Smooth muscle cell (in vitro differentiated cells): ENCODE measurements at regions not wholly inside any gene's neighbourhood (a gene's known extent, or its start where the extent isn't known, plus 50 kb on each side); places are given as distances from the start of the nearest gene placed in this dataset.
A peak's percentile ranks its signal among the peaks of the same experiment; 100 is the strongest.

Source experiments
- DNase-seq: peaks from one replicate; lab custom pipeline; 2025; ENCODE audit not compliant: unreplicated experiment; lab: John Stamatoyannopoulos, UW
- H2AFZ ChIP-seq: fragments of 200-600 bp; sonication (generic); 2 replicates; pipeline ENCODE4 v1.6.0; 2016; ENCODE audit warnings: antibody characterized with exemption, low read depth, mild to moderate bottlenecking
- H3F3A ChIP-seq: fragments of 200-600 bp; sonication (generic); 2 replicates; pipeline ENCODE4 v1.6.0; 2017; ENCODE audit warnings: antibody characterized with exemption, low read depth
- H3K27ac ChIP-seq: fragments of 200-600 bp; sonication (generic); 2 replicates; pipeline ENCODE4 v1.5.1; 2016; ENCODE audit warnings: low read depth, mild to moderate bottlenecking
- H3K27me3 ChIP-seq: fragments of 200-600 bp; sonication (generic); 2 replicates; pipeline ENCODE4 v1.6.1; 2016; ENCODE audit warnings: low read depth, mild to moderate bottlenecking
- H3K36me3 ChIP-seq: fragments of 200-600 bp; sonication (generic); 2 replicates; pipeline ENCODE4 v1.5.1; 2016; ENCODE audit warnings: low read depth
- H3K4me1 ChIP-seq: fragments of 200-600 bp; sonication (generic); 2 replicates; pipeline ENCODE4 v1.5.1; 2016; ENCODE audit warnings: low read depth
- H3K4me2 ChIP-seq: fragments of 200-600 bp; sonication (generic); 2 replicates; pipeline ENCODE4 v1.6.0; 2016; ENCODE audit warnings: mild to moderate bottlenecking
- H3K4me3 ChIP-seq: fragments of 200-600 bp; sonication (generic); 2 replicates; pipeline ENCODE4 v1.5.1; 2016; ENCODE audit warnings: mild to moderate bottlenecking
- H3K79me2 ChIP-seq: fragments of 200-600 bp; sonication (generic); 2 replicates; pipeline ENCODE4 v1.6.0; 2016; ENCODE audit warnings: low read depth, mild to moderate bottlenecking
- H3K9ac ChIP-seq: fragments of 200-600 bp; sonication (generic); 2 replicates; pipeline ENCODE4 v1.6.0; 2016; ENCODE audit warnings: low read depth
- H3K9me3 ChIP-seq: fragments of 200-600 bp; sonication (generic); replicated peaks from 2 replicates; pipeline ENCODE4 v1.5.1; 2016; ENCODE audit warnings: low read depth
- H4K20me1 ChIP-seq: fragments of 200-600 bp; sonication (generic); 2 replicates; pipeline ENCODE4 v1.6.0; 2016; ENCODE audit warnings: low read depth
- WGBS: methylation state at CpG from one replicate; pipeline ENCODE4 v1.1.7; 2016; ENCODE audit warnings: low lambda C conversion rate; 5-methylcytosine and 5-hydroxymethylcytosine counted together
- TF ChIP-seq, protein P1 (sequence below): fragments of 200-600 bp; sonication (generic); IDR thresholded peaks from 2 replicates; pipeline ENCODE4 v1.5.1; 2017; ENCODE audit warnings: borderline replicate concordance, mild to moderate bottlenecking, antibody characterized with exemption; ENCODE audit not compliant: insufficient read depth, poor library complexity, severe bottlenecking

DNA sequence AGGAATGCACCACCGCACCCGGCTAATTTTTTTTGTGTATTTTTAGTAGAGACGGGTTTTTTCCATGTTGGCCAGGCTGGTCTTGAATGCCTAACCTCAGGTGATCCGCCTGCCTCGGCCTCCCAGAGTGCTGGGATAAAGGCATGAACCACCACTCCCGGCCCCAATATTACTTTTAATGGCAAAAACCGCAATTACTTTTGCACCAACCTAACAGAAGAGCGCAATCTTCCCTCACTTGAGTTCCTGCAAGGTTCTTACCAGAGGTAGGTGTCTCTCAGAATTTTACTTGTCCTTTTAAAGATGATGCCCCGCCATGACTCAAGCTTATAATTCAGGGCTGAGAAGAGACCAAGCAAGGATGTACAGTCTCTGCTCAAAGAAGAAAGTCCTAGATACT, 1774.1 kb upstream of the PCDH20 start:
- no peak for DNase-seq
- Histone ChIP-seq H3K9ac (no peak overlapping the region), H3K36me3 (no peaks in the 10 kb centered on the region), H3K79me2 (no peaks in the 10 kb centered on the region), H3K27me3 (no peaks in the 10 kb centered on the region), H3K9me3 (no peaks in the 10 kb centered on the region), H2AFZ (peak overlapping the region; percentile 49), H4K20me1 (no peaks in the 10 kb centered on the region), H3K4me1 (no peaks in the 10 kb centered on the region), H3K4me3 (no peak overlapping the region), H3F3A (no peaks in the 10 kb centered on the region), H3K27ac (no peak overlapping the region), H3K4me2 (no peak overlapping the region)
- 99% methylated on average over 9 of the region's 9 CpGs for WGBS
- TF ChIP-seq, protein P1, sequence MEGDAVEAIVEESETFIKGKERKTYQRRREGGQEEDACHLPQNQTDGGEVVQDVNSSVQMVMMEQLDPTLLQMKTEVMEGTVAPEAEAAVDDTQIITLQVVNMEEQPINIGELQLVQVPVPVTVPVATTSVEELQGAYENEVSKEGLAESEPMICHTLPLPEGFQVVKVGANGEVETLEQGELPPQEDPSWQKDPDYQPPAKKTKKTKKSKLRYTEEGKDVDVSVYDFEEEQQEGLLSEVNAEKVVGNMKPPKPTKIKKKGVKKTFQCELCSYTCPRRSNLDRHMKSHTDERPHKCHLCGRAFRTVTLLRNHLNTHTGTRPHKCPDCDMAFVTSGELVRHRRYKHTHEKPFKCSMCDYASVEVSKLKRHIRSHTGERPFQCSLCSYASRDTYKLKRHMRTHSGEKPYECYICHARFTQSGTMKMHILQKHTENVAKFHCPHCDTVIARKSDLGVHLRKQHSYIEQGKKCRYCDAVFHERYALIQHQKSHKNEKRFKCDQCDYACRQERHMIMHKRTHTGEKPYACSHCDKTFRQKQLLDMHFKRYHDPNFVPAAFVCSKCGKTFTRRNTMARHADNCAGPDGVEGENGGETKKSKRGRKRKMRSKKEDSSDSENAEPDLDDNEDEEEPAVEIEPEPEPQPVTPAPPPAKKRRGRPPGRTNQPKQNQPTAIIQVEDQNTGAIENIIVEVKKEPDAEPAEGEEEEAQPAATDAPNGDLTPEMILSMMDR: no peak

DNA sequence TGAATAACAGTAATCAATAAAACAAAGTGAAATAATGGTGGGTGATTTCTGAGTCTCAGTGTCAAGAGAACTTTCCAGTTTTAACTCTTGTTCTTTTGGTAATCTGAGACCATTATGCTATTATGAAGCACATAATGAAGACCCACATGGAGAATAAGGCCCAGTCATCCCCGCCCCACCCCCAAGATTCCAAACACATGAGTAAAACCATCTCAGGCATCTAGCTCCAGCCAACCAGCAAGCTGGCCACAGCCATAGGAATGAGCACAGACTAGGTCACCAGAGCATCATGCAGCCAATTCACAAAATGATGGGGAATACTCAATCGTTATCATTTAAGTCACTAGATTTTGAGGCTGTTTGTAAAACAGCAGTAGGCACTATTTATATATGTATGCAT, 1769.0 kb upstream of the PCDH20 start:
- DNase-seq: no peak
- H2AFZ ChIP-seq: no peak overlapping the region
- H3K9me3 ChIP-seq: no peaks in the 10 kb centered on the region
- no peaks in the 10 kb centered on the region for H3K79me2 ChIP-seq
- no peak overlapping the region for H3K4me2 ChIP-seq
- H3F3A ChIP-seq: no peaks in the 10 kb centered on the region
- TF ChIP-seq, protein P1: no peak
- 40% methylated on average over 2 of the region's 2 CpGs for WGBS
- H3K27ac ChIP-seq: no peak overlapping the region
- H3K4me1 ChIP-seq: no peaks in the 10 kb centered on the region
- H4K20me1 ChIP-seq: no peaks in the 10 kb centered on the region
- no peaks in the 10 kb centered on the region for H3K27me3 ChIP-seq
- H3K4me3 ChIP-seq: no peak overlapping the region
- H3K9ac ChIP-seq: no peak overlapping the region
- H3K36me3 ChIP-seq: no peaks in the 10 kb centered on the region

DNA sequence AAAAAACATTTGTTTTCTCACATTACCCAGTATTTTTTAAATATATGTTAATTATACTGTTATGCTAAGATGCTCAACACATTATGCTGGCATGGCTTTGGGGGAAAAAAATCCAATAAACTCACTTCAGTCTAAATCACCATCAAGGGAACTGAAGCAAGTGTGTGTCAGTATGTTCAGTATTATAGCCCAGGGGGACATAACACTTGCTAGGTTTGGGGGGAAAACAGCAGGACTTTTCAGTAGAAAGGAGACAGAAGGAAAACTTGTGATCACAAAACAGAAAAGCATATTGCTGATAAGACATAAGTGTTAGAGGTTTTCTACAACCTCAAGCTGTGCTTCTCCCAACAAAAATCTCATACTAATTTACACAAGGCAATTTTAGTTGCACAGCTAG, 1759.9 kb upstream of the PCDH20 start:
- no peak overlapping the region for H3K4me3 ChIP-seq
- no peak overlapping the region for H2AFZ ChIP-seq
- H3K9me3 ChIP-seq: no peaks in the 10 kb centered on the region
- H3K27ac ChIP-seq: no peak overlapping the region
- H3K4me2 ChIP-seq: no peak overlapping the region
- no peak overlapping the region for H3K9ac ChIP-seq
- H3F3A ChIP-seq: no peaks in the 10 kb centered on the region
- TF ChIP-seq, protein P1: no peak
- H4K20me1 ChIP-seq: no peaks in the 10 kb centered on the region
- H3K4me1 ChIP-seq: no peaks in the 10 kb centered on the region
- no peaks in the 10 kb centered on the region for H3K27me3 ChIP-seq
- H3K79me2 ChIP-seq: no peaks in the 10 kb centered on the region
- no peaks in the 10 kb centered on the region for H3K36me3 ChIP-seq
- no peak for DNase-seq

DNA sequence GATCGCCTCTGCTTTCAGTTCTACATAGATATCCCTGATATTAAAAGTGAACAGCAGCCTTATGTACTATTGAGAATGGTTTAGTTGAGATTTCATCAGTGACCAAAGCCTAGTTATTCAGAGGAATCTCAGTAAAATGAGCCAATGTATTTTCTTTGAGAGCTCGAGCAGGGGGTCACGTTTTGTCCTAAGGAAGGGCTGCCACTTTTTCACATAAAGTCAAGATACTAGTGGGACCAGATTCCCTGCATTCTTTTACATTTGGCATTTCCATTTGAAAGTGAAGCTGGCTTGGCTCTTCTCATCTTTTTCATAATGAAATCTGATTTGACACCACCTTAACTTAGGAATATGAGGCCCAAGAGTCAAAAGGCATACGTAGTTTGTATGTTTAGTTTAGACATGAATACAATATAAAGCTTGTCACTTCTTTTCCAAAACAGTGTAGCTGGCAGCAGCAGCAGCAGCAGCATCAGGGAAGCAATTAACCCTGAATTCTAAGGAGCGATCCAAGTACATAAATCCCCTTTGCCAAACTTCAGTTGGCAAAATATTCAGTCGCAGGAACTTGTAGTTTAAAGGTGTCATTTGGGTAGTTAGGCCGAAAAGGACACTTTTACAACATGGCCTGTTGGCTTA, 1752.2 kb upstream of the PCDH20 start:
- Histone ChIP-seq H3K27ac (no peak overlapping the region), H3K27me3 (no peaks in the 10 kb centered on the region), H3K4me1 (no peaks in the 10 kb centered on the region), H3F3A (no peaks in the 10 kb centered on the region), H3K4me2 (no peak overlapping the region), H4K20me1 (no peaks in the 10 kb centered on the region), H3K79me2 (no peaks in the 10 kb centered on the region), H3K9ac (no peak overlapping the region), H3K9me3 (no peaks in the 10 kb centered on the region), H3K36me3 (no peaks in the 10 kb centered on the region), H2AFZ (peak overlapping the region; percentile 35), H3K4me3 (no peak overlapping the region)
- TF ChIP-seq, protein P1: no peak
- 47% methylated on average over 7 of the region's 7 CpGs for WGBS
- no peak for DNase-seq
